Cardiac septum (tissue), 1 donor: ENCODE measurements at regions not wholly inside any gene's neighbourhood (a gene's known extent, or its start where the extent isn't known, plus 50 kb on each side); places are given as distances from the start of the nearest gene placed in this dataset.

ENCODE experiments used
- DNase-seq: peaks from one replicate; pipeline ENCODE4 v3.0.0-alpha.2; 2020; ENCODE audit warnings: low spot score
- intact Hi-C: fragments of 100-400 bp; cut with DNase I; formaldehyde crosslinking; loops from one replicate; pipeline ENCODE4 v1.14.0; 2022
- donor health status: DM: no; HTN: no; CAD: no.

GRCh38 chr1:188244681-188245080, 1415.9 kb downstream of the PLA2G4A start:
- no peak for DNase-seq
- intact Hi-C loops = no loop called here

GRCh38 chr1:188247255-188247654, 1418.5 kb downstream of the PLA2G4A start:
- intact Hi-C loops = no loop called here
- no peak for DNase-seq

DNA sequence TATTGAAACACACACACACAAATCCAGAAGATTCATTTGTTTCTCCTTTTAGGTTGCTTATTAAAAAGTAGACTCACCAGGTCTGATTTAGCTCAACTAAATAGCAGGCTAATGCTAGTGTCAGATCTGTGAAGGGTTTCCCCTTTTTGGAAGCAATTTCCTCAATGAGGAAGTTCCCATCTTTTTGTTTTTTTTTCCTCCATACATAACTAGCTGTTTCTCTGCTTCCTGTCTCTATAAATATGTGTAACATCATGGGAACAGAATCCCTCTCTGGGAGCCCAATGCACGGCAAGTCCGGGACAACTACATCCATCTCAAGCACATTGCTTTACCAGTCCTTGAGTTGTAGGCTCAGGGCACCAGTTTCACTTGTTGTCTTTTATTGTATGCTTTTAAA, 1421.1 kb downstream of the PLA2G4A start:
- intact Hi-C loops = no loop called here
- DNase-seq = no peak

DNA sequence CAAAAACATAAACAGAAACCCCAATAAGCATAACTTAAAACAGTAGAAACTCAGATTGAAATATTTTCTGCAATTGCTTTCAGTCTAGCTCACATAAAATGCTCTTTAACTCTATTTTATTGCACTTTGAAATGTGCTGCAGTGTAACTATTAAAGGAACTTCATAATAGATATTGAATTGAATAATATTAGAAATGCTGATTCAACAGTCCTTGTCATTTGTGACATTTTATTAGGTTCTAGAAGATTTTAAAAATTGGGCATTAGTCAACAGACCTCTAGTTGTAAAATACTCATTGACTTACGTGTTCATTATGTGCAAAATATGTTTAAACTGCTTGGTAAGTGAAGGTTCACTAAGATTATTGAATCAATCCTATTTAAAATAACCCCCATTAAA, 1422.3 kb downstream of the PLA2G4A start:
- no peak for DNase-seq
- intact Hi-C loops = no loop called here

GRCh38 chr1:188261849-188262248, 1433.1 kb downstream of the PLA2G4A start:
- no peak for DNase-seq
- intact Hi-C loops = no loop called here

DNA sequence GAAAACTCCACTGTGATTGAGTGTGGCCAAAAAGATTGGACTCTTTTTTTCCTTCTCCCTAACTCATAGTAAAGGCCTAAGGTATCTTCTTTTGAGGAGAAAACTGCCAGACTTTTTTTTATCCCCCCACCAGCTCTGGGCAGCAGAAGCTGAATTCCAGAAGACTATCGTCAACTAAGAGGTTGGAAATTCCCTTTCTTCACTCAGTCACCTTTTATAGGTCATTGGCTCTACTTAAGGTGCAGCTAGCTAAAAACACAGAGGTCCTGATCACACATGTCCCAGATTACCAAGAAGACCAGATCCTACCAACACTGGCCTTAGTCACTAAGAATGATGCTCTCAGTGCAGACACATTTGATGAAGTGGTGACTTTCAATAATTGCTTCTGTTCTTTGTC, 1441.2 kb downstream of the PLA2G4A start:
- intact Hi-C loops = no loop called here

DNA sequence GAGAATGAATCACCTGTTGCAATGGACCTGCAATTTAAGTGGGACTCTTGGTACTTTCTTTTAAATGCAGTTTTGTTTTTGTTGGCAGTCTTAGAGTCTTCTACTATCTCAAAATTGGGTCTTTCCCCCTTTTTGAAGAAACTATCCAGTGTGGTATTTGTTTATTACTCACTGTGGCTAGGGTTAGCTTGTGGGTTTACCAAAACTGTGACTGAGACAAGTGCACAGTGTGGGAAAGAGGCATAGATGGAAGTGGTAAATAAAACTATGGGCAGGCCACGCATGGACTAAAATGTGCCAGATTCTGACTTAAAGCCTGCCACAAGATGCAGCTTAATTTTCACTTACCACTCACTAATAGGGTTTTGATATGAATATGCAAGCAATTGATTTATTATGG, 1441.7 kb downstream of the PLA2G4A start:
- no peak for DNase-seq
- intact Hi-C loops = no loop called here

More for the DNA sequence above, 1441.2 kb downstream of the PLA2G4A start:
- no peak for DNase-seq

- no peak for DNase-seq
- intact Hi-C loops = no loop called here
Observed at GRCh38 chr1:188277771-188278170, 1449.0 kb downstream of the PLA2G4A start.

- intact Hi-C loops = no loop called here
- no peak for DNase-seq
Observed at GRCh38 chr1:188281921-188282320, 1453.2 kb downstream of the PLA2G4A start.

- intact Hi-C loops = no loop called here
- no peak for DNase-seq
Observed at GRCh38 chr1:188295157-188295556, 1466.4 kb downstream of the PLA2G4A start.

DNA sequence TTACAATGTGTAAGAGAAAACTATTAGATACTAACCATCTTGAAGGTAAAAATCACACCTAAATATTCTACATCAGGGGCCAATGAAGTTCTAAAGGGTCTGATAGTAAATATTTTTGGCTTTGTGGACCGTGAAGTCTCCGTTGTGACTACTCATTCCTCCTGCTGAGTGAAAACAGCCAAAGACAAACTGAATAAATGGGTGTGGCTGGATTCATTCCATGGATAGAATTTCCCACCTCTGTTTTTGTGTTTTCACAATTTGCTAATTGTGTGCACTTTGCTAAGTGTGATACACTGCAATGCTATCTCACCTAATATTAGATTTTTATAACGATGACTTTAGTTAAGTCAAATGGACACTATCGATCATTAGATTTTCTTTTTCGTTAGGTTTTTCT, 1474.0 kb downstream of the PLA2G4A start:
- intact Hi-C loops = no loop called here
- no peak for DNase-seq

GRCh38 chr1:188314557-188315137, 1485.9 kb downstream of the PLA2G4A start:
- intact Hi-C loops = no loop called here
- no peak for DNase-seq

DNA sequence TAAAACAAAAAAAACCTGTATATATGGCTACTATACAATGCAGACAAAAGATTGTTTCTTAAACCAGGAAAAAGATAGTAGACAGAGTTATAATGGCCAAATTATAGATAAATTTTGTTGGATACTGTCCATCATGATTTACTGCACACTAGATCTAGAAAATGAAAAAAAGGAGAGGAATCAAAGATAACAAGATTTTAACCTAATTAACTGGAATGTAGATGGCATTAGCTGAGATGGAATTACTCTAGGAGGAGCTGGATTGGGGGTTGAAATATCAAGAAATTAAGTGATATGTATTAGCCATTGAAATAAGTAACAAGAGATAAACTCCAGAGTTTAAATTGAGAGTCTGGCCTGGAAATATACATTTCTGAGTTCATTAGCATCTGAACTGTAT, 1489.1 kb downstream of the PLA2G4A start:
- no peak for DNase-seq
- intact Hi-C loops = no loop called here

- intact Hi-C loops = no loop called here
Observed at GRCh38 chr1:188325211-188325610, 1496.5 kb downstream of the PLA2G4A start.

GRCh38 chr1:188343914-188344313, 1515.2 kb downstream of the PLA2G4A start:
- DNase-seq = no peak
- intact Hi-C loops = no loop called here

More at GRCh38 chr1:188325211-188325610, 1496.5 kb downstream of the PLA2G4A start:
- DNase-seq = no peak

GRCh38 chr1:188350104-188350503, 1521.4 kb downstream of the PLA2G4A start:
- DNase-seq = no peak
- intact Hi-C loops = no loop called here

DNA sequence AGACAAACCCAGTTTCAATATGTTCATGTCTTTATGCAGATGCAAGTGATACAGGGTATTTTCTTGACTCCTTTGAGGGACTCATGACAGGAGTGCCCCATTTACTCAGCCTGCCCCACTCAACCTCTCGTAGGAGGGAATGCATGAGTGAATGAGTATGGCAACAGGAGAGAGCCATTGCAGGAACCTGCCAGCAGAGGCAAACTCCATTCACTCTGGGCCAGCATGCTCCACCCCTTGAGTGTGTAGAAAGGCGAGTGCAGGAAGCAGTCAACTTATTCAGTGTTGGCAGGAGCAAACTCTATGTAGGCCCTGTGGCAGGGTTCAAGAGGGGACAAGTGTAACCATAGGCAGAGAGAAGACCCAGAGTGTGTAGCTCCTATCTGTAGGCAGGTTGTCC, 1526.3 kb downstream of the PLA2G4A start:
- DNase-seq = no peak
- intact Hi-C loops = no loop called here

- no peak for DNase-seq
- intact Hi-C loops = no loop called here
Observed at GRCh38 chr1:188355847-188356246, 1527.1 kb downstream of the PLA2G4A start.

DNA sequence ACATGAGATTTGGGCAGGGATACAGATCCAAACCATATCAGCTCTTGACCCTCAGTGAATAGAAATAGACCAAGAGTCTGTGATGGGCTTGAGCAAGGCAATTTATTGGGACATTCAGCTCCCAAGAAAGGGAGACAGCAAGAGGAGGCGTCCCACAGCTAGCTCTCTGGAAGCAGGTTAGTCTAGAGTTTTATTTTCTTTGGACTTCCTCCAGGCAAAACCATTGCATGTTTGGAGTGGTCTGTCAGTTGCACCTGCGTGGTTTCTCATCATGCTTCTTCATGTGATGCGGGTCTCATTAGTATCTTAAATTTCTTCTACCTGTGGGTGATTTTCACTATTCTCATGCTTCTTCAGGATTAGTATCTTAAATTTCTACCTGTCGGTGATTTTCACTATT, 1530.6 kb downstream of the PLA2G4A start:
- no peak for DNase-seq
- intact Hi-C loops = no loop called here

DNA sequence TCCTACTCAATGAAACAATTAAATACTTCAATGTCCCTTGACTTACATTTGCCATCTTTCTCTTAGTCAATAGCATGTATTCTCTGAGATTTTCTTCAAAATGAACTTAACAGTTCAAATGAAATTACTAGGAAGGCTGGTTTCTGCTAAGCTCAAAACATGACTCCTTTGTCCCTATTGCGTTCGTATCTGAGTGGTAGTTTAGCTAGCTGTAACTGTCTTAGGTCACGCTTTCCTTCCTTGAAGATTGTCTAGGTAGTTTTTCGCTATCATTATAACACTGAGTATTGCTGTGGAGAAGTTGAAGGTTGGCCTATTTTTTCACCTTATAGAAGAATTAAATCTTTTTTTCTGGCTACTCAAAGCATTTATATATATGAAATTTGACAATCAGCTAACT, 1535.2 kb downstream of the PLA2G4A start:
- intact Hi-C loops = no loop called here
- DNase-seq = no peak

DNA sequence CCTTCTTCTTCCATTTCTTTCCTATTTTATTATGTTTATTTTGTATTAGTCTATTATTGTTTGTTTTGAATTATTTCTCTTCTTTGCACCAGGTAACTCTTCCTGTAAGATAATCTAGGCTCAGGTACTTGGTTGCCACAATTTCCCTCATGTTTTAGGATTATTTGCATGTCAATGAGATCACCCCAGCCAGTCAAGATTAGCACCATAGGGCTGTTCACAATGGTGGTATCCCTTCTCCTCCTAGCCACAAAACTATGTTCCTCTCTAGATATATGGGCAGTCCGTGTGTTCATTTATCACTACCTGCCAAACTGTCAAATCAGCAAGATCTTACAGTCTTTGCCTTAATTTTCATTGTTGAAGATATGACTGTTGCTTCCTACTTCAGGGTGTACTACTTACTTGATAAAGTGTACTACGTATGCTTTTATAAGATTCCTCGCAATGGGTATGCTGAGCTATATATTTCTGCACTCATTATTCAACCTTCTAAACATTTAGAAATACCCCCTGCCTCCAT, 1536.2 kb downstream of the PLA2G4A start:
- no peak for DNase-seq
- intact Hi-C loops = no loop called here

GRCh38 chr1:188365874-188366273, 1537.1 kb downstream of the PLA2G4A start:
- no peak for DNase-seq

More at GRCh38 chr1:188365874-188366273, 1537.1 kb downstream of the PLA2G4A start:
- intact Hi-C loops = no loop called here
